H9 (cell line): ENCODE measurements at regions not wholly inside any gene's neighbourhood (a gene's known extent, or its start where the extent isn't known, plus 50 kb on each side); places are given as distances from the start of the nearest gene placed in this dataset.

Source experiments
- DNase-seq: peaks from one replicate; pipeline ENCODE4 v3.0.0-alpha.2; 2017
- H2AFZ ChIP-seq: one replicate; pipeline ENCODE4 v1.6.1; 2013; ENCODE audit warnings: mild to moderate bottlenecking, low read length, control low read depth, moderate library complexity
- H2AK5ac ChIP-seq: 2 replicates; pipeline ENCODE4 v1.6.1; 2013; ENCODE audit warnings: low read length, control low read depth, mixed read lengths; ENCODE audit not compliant: insufficient read length
- H2BK120ac ChIP-seq: one replicate; pipeline ENCODE4 v1.6.1; 2013; ENCODE audit warnings: low read depth, mild to moderate bottlenecking, low read length, control low read depth, inconsistent platforms; ENCODE audit not compliant: poor library complexity, severe bottlenecking
- H2BK12ac ChIP-seq: 2 replicates; pipeline ENCODE4 v1.6.1; 2013; ENCODE audit warnings: low read length, control low read depth, mixed read lengths, low read depth; ENCODE audit not compliant: insufficient read length
- H2BK15ac ChIP-seq: 2 replicates; pipeline ENCODE4 v1.6.1; 2013; ENCODE audit warnings: low read depth, low read length, control low read depth
- H2BK20ac ChIP-seq: one replicate; pipeline ENCODE4 v1.6.1; 2013; ENCODE audit warnings: low read depth, mild to moderate bottlenecking, low read length, control low read depth, inconsistent platforms; ENCODE audit not compliant: poor library complexity, severe bottlenecking
- H2BK5ac ChIP-seq: 2 replicates; pipeline ENCODE4 v1.6.1; 2013; ENCODE audit warnings: low read length, control low read depth, mixed read lengths; ENCODE audit not compliant: insufficient read length
- H3K14ac ChIP-seq: 2 replicates; pipeline ENCODE4 v1.6.1; 2013; ENCODE audit warnings: low read length, control low read depth; ENCODE audit not compliant: insufficient read depth
- H3K18ac ChIP-seq: 2 replicates; pipeline ENCODE4 v1.6.1; 2013; ENCODE audit warnings: low read depth, mild to moderate bottlenecking, mixed read lengths, low read length, control low read depth; ENCODE audit not compliant: insufficient read length
- H3K23ac ChIP-seq: 2 replicates; pipeline ENCODE4 v1.6.1; 2013; ENCODE audit warnings: low read length, control low read depth, mixed read lengths, low read depth; ENCODE audit not compliant: insufficient read length
- H3K23me2 ChIP-seq: 2 replicates; pipeline ENCODE4 v1.6.1; 2013; ENCODE audit warnings: low read depth, mild to moderate bottlenecking, mixed read lengths, low read length, control low read depth; ENCODE audit not compliant: insufficient read length, poor library complexity, severe bottlenecking
- H3K27ac ChIP-seq: 2 replicates; pipeline ENCODE4 v1.5.1; 2013; ENCODE audit warnings: low read length, control low read depth, mixed read lengths, low read depth; ENCODE audit not compliant: insufficient read length
- H3K27me3 ChIP-seq: 2 replicates; pipeline ENCODE4 v1.6.1; 2013; ENCODE audit warnings: low read length, control low read depth, inconsistent platforms; ENCODE audit not compliant: insufficient read depth
- H3K4ac ChIP-seq: 2 replicates; pipeline ENCODE4 v1.6.1; 2013; ENCODE audit warnings: low read depth, mild to moderate bottlenecking, control low read depth, inconsistent platforms, low read length, moderate library complexity
- H3K4me1 ChIP-seq: 2 replicates; pipeline ENCODE4 v1.6.1; 2013; ENCODE audit warnings: low read length, control low read depth, inconsistent platforms; ENCODE audit not compliant: insufficient read depth
- H3K4me2 ChIP-seq: 2 replicates; pipeline ENCODE4 v1.6.1; 2013; ENCODE audit warnings: low read length, control low read depth, mixed read lengths; ENCODE audit not compliant: insufficient read length, insufficient read depth
- H3K56ac ChIP-seq: 2 replicates; pipeline ENCODE4 v1.6.1; 2013; ENCODE audit warnings: low read depth, mild to moderate bottlenecking, mixed read lengths, low read length, control low read depth; ENCODE audit not compliant: insufficient read length
- H3K79me1 ChIP-seq: 2 replicates; pipeline ENCODE4 v1.6.1; 2013; ENCODE audit warnings: low read depth, mild to moderate bottlenecking, moderate library complexity, low read length, control low read depth, inconsistent platforms; ENCODE audit not compliant: insufficient read depth, poor library complexity, severe bottlenecking
- H3K79me2 ChIP-seq: 2 replicates; pipeline ENCODE4 v1.6.1; 2013; ENCODE audit warnings: low read length, control low read depth, inconsistent platforms; ENCODE audit not compliant: insufficient read depth
- H3K9ac ChIP-seq: 2 replicates; pipeline ENCODE4 v1.6.1; 2013; ENCODE audit warnings: low read length, control low read depth, mixed read lengths; ENCODE audit not compliant: insufficient read length; ENCODE audit errors: extremely low read depth
- H3K9me3 ChIP-seq: one replicate; pipeline ENCODE4 v1.6.1; 2013; ENCODE audit warnings: low read depth, low read length, inconsistent platforms; ENCODE audit not compliant: control insufficient read depth
- H3T11ph ChIP-seq: one replicate; pipeline ENCODE4 v1.6.1; 2013; ENCODE audit warnings: mild to moderate bottlenecking, low read length, control low read depth, inconsistent platforms
- H4K20me1 ChIP-seq: one replicate; pipeline ENCODE4 v1.6.1; 2013; ENCODE audit not compliant: control insufficient read depth, insufficient read length, insufficient read depth
- H4K5ac ChIP-seq: 2 replicates; pipeline ENCODE4 v1.6.1; 2013; ENCODE audit warnings: low read depth, mild to moderate bottlenecking, mixed read lengths, low read length, control low read depth; ENCODE audit not compliant: insufficient read length
- H4K8ac ChIP-seq: replicated peaks from 2 replicates; pipeline ENCODE4 v1.6.1; 2013; ENCODE audit warnings: low read length, control low read depth, mixed read lengths, low read depth; ENCODE audit not compliant: insufficient read length
- H4K91ac ChIP-seq: 2 replicates; pipeline ENCODE4 v1.6.1; 2013; ENCODE audit warnings: low read depth, mild to moderate bottlenecking, moderate library complexity, mixed read lengths, low read length, control low read depth; ENCODE audit not compliant: insufficient read length
- H3K27ac Mint-ChIP-seq, 3 experiments: 2 replicates in 2 of 3; 3 replicates in 1 of 3; pipeline ENCODE4 v1.8.0; 2020 to 2021; ENCODE audit warnings: mixed read lengths in 3 of 3, mild to moderate bottlenecking in 1 of 3, moderate library complexity in 1 of 3
- H3K27me3 Mint-ChIP-seq: 2 replicates; pipeline ENCODE4 v1.8.0; 2021; ENCODE audit warnings: low read depth, mild to moderate bottlenecking, moderate library complexity, mixed read lengths
- H3K36me3 Mint-ChIP-seq, 3 experiments: 2 replicates in 2 of 3; 3 replicates in 1 of 3; pipeline ENCODE4 v1.8.0; 2020 to 2021; ENCODE audit warnings: low read depth in 3 of 3, mixed read lengths in 3 of 3; ENCODE audit not compliant: insufficient read depth in 1 of 3
- H3K4me1 Mint-ChIP-seq, 2 experiments: 2 replicates each; pipeline ENCODE4 v1.8.0; 2020; ENCODE audit warnings: mixed read lengths in 2 of 2
- H3K4me3 Mint-ChIP-seq, 2 experiments: 2 replicates in 1 of 2; 3 replicates in 1 of 2; pipeline ENCODE4 v1.8.0; 2020 to 2021; ENCODE audit warnings: mild to moderate bottlenecking in 2 of 2, mixed read lengths in 2 of 2, moderate library complexity in 1 of 2
- H3K9me3 Mint-ChIP-seq, 2 experiments: 2 replicates in 1 of 2; 3 replicates in 1 of 2; pipeline ENCODE4 v1.8.0; 2020; ENCODE audit warnings: mild to moderate bottlenecking in 2 of 2, mixed read lengths in 2 of 2, moderate library complexity in 1 of 2
- CTCF ChIP-seq: fragments of 200-600 bp; sonication (generic); conservative IDR thresholded peaks from 3 replicates; pipeline ENCODE4 v1.8.0; 2021; ENCODE audit warnings: antibody characterized with exemption, mild to moderate bottlenecking
- WGBS: extraction: QIAGEN DNeasy Blood & Tissue Kit; methylation state at CpG from one replicate; pipeline ENCODE4 v1.1.7; 2013; ENCODE audit warnings: missing lambda C conversion rate, low lambda C conversion rate, mixed read lengths; ENCODE audit not compliant: insufficient read length; ENCODE audit errors: extremely low coverage; 5-methylcytosine and 5-hydroxymethylcytosine counted together

- Mint-ChIP-seq H3K9me3 (peaks cover 19 to 21% of the 10 kb centered on the region in 2 experiments), H3K27ac (no peak overlapping the region), H3K36me3 (peaks cover 0 to 25% (median 2%) of the 10 kb centered on the region in 3 experiments; a peak in 5 of 7 replicates), H3K4me1 (peaks cover 20 to 30% of the 10 kb centered on the region in 2 experiments), H3K27me3 (no peaks in the 10 kb centered on the region; the same call in 1 of the 2 replicates), H3K4me3 (no peak overlapping the region)
- H2BK12ac ChIP-seq, result no peak overlapping the region
- no peak overlapping the region for H2BK15ac ChIP-seq
- H4K5ac ChIP-seq, result no peak overlapping the region
- H3K14ac ChIP-seq, result no peak overlapping the region
- H2AFZ ChIP-seq, result no peak overlapping the region
- H4K20me1 ChIP-seq, result no peaks in the 10 kb centered on the region
- H2AK5ac ChIP-seq, result no peak overlapping the region
- TF ChIP-seq CTCF, result no peak
- H3K4me1 ChIP-seq, result no peaks in the 10 kb centered on the region
- no peak overlapping the region for H3K4ac ChIP-seq
- H3K9me3 ChIP-seq, result no peaks in the 10 kb centered on the region
- WGBS, result no CpG with 5 or more reads among the region's 2 CpGs
- no peaks in the 10 kb centered on the region for H3K23me2 ChIP-seq
- H2BK120ac ChIP-seq, result no peak overlapping the region
- H3K23ac ChIP-seq, result no peak overlapping the region
- H3K27me3 ChIP-seq, result no peaks in the 10 kb centered on the region
- no peak overlapping the region for H2BK20ac ChIP-seq
- no peak overlapping the region for H3K4me2 ChIP-seq
- DNase-seq, result no peak
- H3K79me2 ChIP-seq, result no peaks in the 10 kb centered on the region
- no peak overlapping the region for H3K9ac ChIP-seq
- no peak overlapping the region for H3K56ac ChIP-seq
- H2BK5ac ChIP-seq, result no peak overlapping the region
- no peak overlapping the region for H3T11ph ChIP-seq
- no peak overlapping the region for H3K18ac ChIP-seq
- H3K27ac ChIP-seq, result no peak overlapping the region
- no peaks in the 10 kb centered on the region for H3K79me1 ChIP-seq
- H4K91ac ChIP-seq, result no peak overlapping the region
- no peak overlapping the region for H4K8ac ChIP-seq
Measured at GRCh38 chr5:3060283-3060682, 308.8 kb upstream of the IRX2 start.
